Keratinocyte (primary cell): ENCODE measurements at regions not wholly inside any gene's neighbourhood (a gene's known extent, or its start where the extent isn't known, plus 50 kb on each side); places are given as distances from the start of the nearest gene placed in this dataset.

ENCODE experiments used
- EZH2 ChIP-seq: IDR thresholded peaks from one replicate; pipeline ENCODE4 v1.6.1; 2012; ENCODE audit warnings: inconsistent platforms, mild to moderate bottlenecking, low read length, moderate library complexity
- TF ChIP-seq, protein P1 (sequence below), 3 experiments: IDR thresholded peaks in 1 of 3; conservative IDR thresholded peaks in 1 of 3; optimal IDR thresholded peaks in 1 of 3; 2 replicates in 2 of 3; 3 replicates in 1 of 3; pipeline versions ENCODE3 to v1.5.1; 2011; ENCODE audit warnings: low read length in 3 of 3, mild to moderate bottlenecking in 3 of 3, moderate library complexity in 2 of 3, control low read depth in 1 of 3, inconsistent platforms in 1 of 3; ENCODE audit not compliant: insufficient read depth in 2 of 3; ENCODE audit errors: extremely low read depth in 1 of 3

DNA sequence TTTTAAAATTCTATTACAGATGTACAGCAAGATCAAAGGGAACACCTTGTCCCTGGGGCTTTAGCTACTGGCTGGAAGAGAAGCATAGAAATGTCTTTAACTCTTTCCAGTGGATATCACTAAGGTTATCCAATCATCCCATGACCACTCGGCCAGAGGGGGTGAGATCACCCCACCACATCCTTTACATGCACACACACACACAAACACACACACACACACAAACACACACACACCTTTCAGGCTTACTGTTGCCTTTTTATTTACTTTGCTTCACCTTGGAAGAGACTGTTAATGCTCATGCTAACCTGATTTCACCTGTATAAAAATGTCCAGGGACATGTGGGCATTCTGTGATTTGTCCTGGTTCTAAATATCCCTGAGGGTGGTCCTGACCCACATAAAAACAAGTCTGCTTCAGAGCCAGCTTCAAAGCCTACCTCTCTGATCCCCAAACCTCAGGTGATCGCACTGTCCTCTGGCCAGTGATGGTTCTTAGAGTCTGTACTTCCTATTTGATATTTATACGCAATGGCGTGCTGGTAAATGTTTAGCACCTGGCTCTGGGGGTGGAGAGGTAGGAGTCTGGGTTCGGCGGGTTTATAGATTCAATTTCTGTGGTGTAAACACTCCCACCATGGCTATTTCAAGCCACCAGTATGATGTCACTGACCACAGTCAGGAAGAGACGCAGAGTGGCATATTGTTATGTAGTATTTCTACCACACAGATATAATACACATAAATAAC is 166.1 kb upstream of the EEA1 start:
- TF ChIP-seq, protein P1, sequence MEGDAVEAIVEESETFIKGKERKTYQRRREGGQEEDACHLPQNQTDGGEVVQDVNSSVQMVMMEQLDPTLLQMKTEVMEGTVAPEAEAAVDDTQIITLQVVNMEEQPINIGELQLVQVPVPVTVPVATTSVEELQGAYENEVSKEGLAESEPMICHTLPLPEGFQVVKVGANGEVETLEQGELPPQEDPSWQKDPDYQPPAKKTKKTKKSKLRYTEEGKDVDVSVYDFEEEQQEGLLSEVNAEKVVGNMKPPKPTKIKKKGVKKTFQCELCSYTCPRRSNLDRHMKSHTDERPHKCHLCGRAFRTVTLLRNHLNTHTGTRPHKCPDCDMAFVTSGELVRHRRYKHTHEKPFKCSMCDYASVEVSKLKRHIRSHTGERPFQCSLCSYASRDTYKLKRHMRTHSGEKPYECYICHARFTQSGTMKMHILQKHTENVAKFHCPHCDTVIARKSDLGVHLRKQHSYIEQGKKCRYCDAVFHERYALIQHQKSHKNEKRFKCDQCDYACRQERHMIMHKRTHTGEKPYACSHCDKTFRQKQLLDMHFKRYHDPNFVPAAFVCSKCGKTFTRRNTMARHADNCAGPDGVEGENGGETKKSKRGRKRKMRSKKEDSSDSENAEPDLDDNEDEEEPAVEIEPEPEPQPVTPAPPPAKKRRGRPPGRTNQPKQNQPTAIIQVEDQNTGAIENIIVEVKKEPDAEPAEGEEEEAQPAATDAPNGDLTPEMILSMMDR (optimal IDR thresholded peaks at IDR 0.05 in 1 of 3, IDR thresholded peaks at IDR 0.05 in 1 of 3, conservative IDR thresholded peaks at IDR 0.05 in 1 of 3; ENCODE audit: extremely low read depth in 1 of 3, insufficient read depth in 2 of 3, low read length in 3 of 3) = no peak
- no peak for TF ChIP-seq EZH2
